Bronchial epithelial cell (primary cell): ENCODE measurements at regions not wholly inside any gene's neighbourhood (a gene's known extent, or its start where the extent isn't known, plus 50 kb on each side); places are given as distances from the start of the nearest gene placed in this dataset.

ENCODE experiments used
- DNase-seq: peaks from one replicate; pipeline ENCODE4 v3.0.0-alpha.2; 2010; ENCODE audit warnings: low read depth
- FAIRE-seq: peaks from 2 replicates; lab custom pipeline; 2011; peaks lifted over from hg19 to GRCh38; lab: Jason Lieb, UNC
- H3K27me3 ChIP-seq: 2 replicates; pipeline ENCODE4 v1.5.1; 2011; ENCODE audit warnings: low read length; ENCODE audit not compliant: control insufficient read depth, insufficient read depth
- H3K36me3 ChIP-seq: 2 replicates; pipeline ENCODE4 v1.5.1; 2011; ENCODE audit warnings: low read length; ENCODE audit not compliant: control insufficient read depth, insufficient read depth
- H3K4me3 ChIP-seq: 2 replicates; pipeline ENCODE4 v1.5.1; 2011; ENCODE audit warnings: mild to moderate bottlenecking, low read depth, low read length, control low read depth
- CTCF ChIP-seq: IDR thresholded peaks from 2 replicates; pipeline ENCODE4 v1.5.1; 2011; ENCODE audit warnings: mild to moderate bottlenecking, moderate library complexity, low read length, control low read depth, inconsistent platforms; ENCODE audit not compliant: insufficient read depth, severe bottlenecking

- DNase-seq: peak; percentile 65
- TF ChIP-seq CTCF: no peak
- FAIRE-seq: no peak
- H3K36me3 ChIP-seq: no peaks in the 10 kb centered on the region
- no peak overlapping the region for H3K4me3 ChIP-seq
- H3K27me3 ChIP-seq: no peaks in the 10 kb centered on the region
Measured at GRCh38 chr1:117753652-117754051, 147.8 kb downstream of the TENT5C start.

- DNase-seq (peak; percentile 46), FAIRE-seq (no peak)
- TF ChIP-seq CTCF: peak; percentile 78
- H3K36me3 ChIP-seq: no peaks in the 10 kb centered on the region
- no peak overlapping the region for H3K4me3 ChIP-seq
- H3K27me3 ChIP-seq: no peaks in the 10 kb centered on the region
Measured at GRCh38 chr1:117754061-117754969, 148.5 kb downstream of the TENT5C start.

GRCh38 chr1:117757668-117758067 lies 151.8 kb downstream of the TENT5C start:
- FAIRE-seq: no peak
- no peak for TF ChIP-seq CTCF
- Histone ChIP-seq H3K27me3 (no peaks in the 10 kb centered on the region), H3K36me3 (no peaks in the 10 kb centered on the region), H3K4me3 (no peak overlapping the region)
- DNase-seq: peak; percentile 9

GRCh38 chr1:117758444-117759316 lies 152.8 kb downstream of the TENT5C start:
- Histone ChIP-seq H3K4me3 (peak overlapping the region; percentile 25), H3K27me3 (no peaks in the 10 kb centered on the region), H3K36me3 (no peaks in the 10 kb centered on the region)
- TF ChIP-seq CTCF: peak; percentile 84
- FAIRE-seq (no peak), DNase-seq (peak; percentile 77)

GRCh38 chr1:117759535-117759934 lies 153.7 kb downstream of the TENT5C start:
- no peak overlapping the region for H3K4me3 ChIP-seq
- DNase-seq (no peak), FAIRE-seq (no peak)
- no peaks in the 10 kb centered on the region for H3K36me3 ChIP-seq
- no peak for TF ChIP-seq CTCF
- H3K27me3 ChIP-seq: no peaks in the 10 kb centered on the region
